ENCODE measurements at regions not wholly inside any gene's neighbourhood (a gene's known extent, or its start where the extent isn't known, plus 50 kb on each side); places are given as distances from the start of the nearest gene placed in this dataset.
"Not testable (repeated sequence)": the region's sequence is repeated elsewhere in the genome, so short reads cannot be mapped to it uniquely, and the experiment has no call there.

- Mint-ChIP-seq H3K4me3 (no peak overlapping the region), H3K27ac (no peak overlapping the region), H3K36me3 (no peaks in the 10 kb centered on the region), H3K27me3 (peaks cover 0 to 19% (median 0%) of the 10 kb centered on the region in 5 donors), H3K4me1 (peaks cover 0 to under 1% (median 0%) of the 10 kb centered on the region in 7 donors), H3K9me3 (peaks cover 0 to 2% (median 0%) of the 10 kb centered on the region in 11 donors)
- DNase-seq: no peak
- ChIA-PET CTCF (no interaction called here), POLR2A (no interaction called here)
- no peak for ATAC-seq
- Histone ChIP-seq H3K9me3 (ENCODE audit: control insufficient read depth in 2 of 3, low read length in 3 of 3) (no peaks in the 10 kb centered on the region), H3K36me3 (ENCODE audit: control insufficient read depth in 2 of 3, insufficient read depth in 3 of 3, low read length in 3 of 3) (no peaks in the 10 kb centered on the region), H3K4me3 (ENCODE audit: low read length) (no peak overlapping the region), H3K27me3 (ENCODE audit: control insufficient read depth in 2 of 2, insufficient read depth in 2 of 2, low read length in 2 of 2) (no peaks in the 10 kb centered on the region), H3K27ac (ENCODE audit: low read depth, low read length) (no peak overlapping the region), H3K4me1 (ENCODE audit: control insufficient read depth in 2 of 2, insufficient read depth in 2 of 2, low read length in 2 of 2) (no peaks in the 10 kb centered on the region)
- intact Hi-C loops (cut with micrococcal nuclease): loop anchor here in 1 of 2 donors (10.0 kb wide), 1 partner anchor 181 kb away; no protein-coding TSS in a partner anchor
These were observed 274.4 kb downstream of the KIF20B start for GRCh38 chr10:89975771-89976170.

GRCh38 chr10:89978081-89978480 lies 276.7 kb downstream of the KIF20B start:
- CTCF ChIA-PET: no interaction called here
- Mint-ChIP-seq H3K36me3 (no peaks in the 10 kb centered on the region), H3K9me3 (peaks cover 0 to 3% (median 0%) of the 10 kb centered on the region in 11 donors), H3K27me3 (peaks cover 0 to 23% (median 0%) of the 10 kb centered on the region in 5 donors), H3K27ac (no peak overlapping the region), H3K4me3 (no peak overlapping the region), H3K4me1 (no peaks in the 10 kb centered on the region)
- no peak for DNase-seq
- H3K27ac ChIP-seq (ENCODE audit: low read depth, low read length): no peak overlapping the region
- no peak overlapping the region for H3K4me3 ChIP-seq (ENCODE audit: low read length)
- H3K9me3 ChIP-seq (ENCODE audit: control insufficient read depth in 2 of 3, low read length in 3 of 3): no peaks in the 10 kb centered on the region
- H3K4me1 ChIP-seq (ENCODE audit: control insufficient read depth in 2 of 2, insufficient read depth in 2 of 2, low read length in 2 of 2): no peaks in the 10 kb centered on the region
- POLR2A ChIA-PET: no interaction called here
- no peaks in the 10 kb centered on the region for H3K36me3 ChIP-seq (ENCODE audit: control insufficient read depth in 2 of 3, insufficient read depth in 3 of 3, low read length in 3 of 3)
- intact Hi-C loops (cut with micrococcal nuclease): loop anchor here in 1 of 2 donors (10.0 kb wide), 1 partner anchor 183 kb away; no protein-coding TSS in a partner anchor
- no peak for ATAC-seq
- no peaks in the 10 kb centered on the region for H3K27me3 ChIP-seq (ENCODE audit: control insufficient read depth in 2 of 2, insufficient read depth in 2 of 2, low read length in 2 of 2)

- ATAC-seq: no peak
- Mint-ChIP-seq H3K27me3 (peaks cover 0 to 18% (median 0%) of the 10 kb centered on the region in 5 donors), H3K9me3 (peaks cover 0 to 3% (median 0%) of the 10 kb centered on the region in 11 donors), H3K36me3 (no peaks in the 10 kb centered on the region), H3K27ac (no peak overlapping the region), H3K4me3 (no peak overlapping the region), H3K4me1 (no peaks in the 10 kb centered on the region)
- ChIA-PET POLR2A (no interaction called here), CTCF (no interaction called here)
- intact Hi-C loops (cut with micrococcal nuclease): loop anchor here in 1 of 2 donors (10.0 kb wide), 1 partner anchor 185 kb away; no protein-coding TSS in a partner anchor
- Histone ChIP-seq H3K9me3 (ENCODE audit: control insufficient read depth in 2 of 3, low read length in 3 of 3) (no peaks in the 10 kb centered on the region), H3K36me3 (ENCODE audit: control insufficient read depth in 2 of 3, insufficient read depth in 3 of 3, low read length in 3 of 3) (no peaks in the 10 kb centered on the region), H3K27me3 (ENCODE audit: control insufficient read depth in 2 of 2, insufficient read depth in 2 of 2, low read length in 2 of 2) (no peaks in the 10 kb centered on the region), H3K27ac (ENCODE audit: low read depth, low read length) (no peak overlapping the region), H3K4me1 (ENCODE audit: control insufficient read depth in 2 of 2, insufficient read depth in 2 of 2, low read length in 2 of 2) (no peaks in the 10 kb centered on the region), H3K4me3 (ENCODE audit: low read length) (no peak overlapping the region)
- DNase-seq: no peak
These were observed 278.3 kb downstream of the KIF20B start for GRCh38 chr10:89979726-89980125.

DNA sequence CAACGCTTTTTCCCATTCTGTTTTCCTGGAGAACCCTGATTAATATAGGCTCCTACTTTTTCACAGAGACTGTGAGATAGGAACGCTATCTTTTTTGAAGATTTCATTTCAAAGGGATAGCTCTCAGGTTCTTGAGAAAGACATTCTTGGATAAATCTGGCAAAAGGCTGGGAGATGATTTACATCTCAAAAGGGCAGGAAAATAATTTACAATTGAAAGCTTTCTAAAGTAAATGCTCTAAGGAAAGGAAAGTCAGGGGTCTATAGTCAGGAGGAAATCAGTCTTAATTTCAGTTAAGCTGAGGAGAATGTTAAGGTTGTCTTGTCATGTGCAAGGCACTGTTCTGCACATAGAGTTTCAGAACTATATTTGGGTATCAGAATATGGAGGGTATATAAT lies 278.8 kb downstream of the KIF20B start:
- Mint-ChIP-seq H3K27ac (no peak overlapping the region), H3K4me3 (no peak overlapping the region), H3K9me3 (peaks cover 0 to 3% (median 0%) of the 10 kb centered on the region in 11 donors), H3K4me1 (no peaks in the 10 kb centered on the region), H3K36me3 (no peaks in the 10 kb centered on the region), H3K27me3 (peaks cover 0 to 16% (median 0%) of the 10 kb centered on the region in 5 donors)
- DNase-seq: no peak
- ChIA-PET POLR2A (no interaction called here), CTCF (no interaction called here)
- no peak for ATAC-seq
- no peaks in the 10 kb centered on the region for H3K27me3 ChIP-seq (ENCODE audit: control insufficient read depth in 2 of 2, insufficient read depth in 2 of 2, low read length in 2 of 2)
- no peak overlapping the region for H3K4me3 ChIP-seq (ENCODE audit: low read length)
- no peaks in the 10 kb centered on the region for H3K9me3 ChIP-seq (ENCODE audit: control insufficient read depth in 2 of 3, low read length in 3 of 3)
- H3K36me3 ChIP-seq (ENCODE audit: control insufficient read depth in 2 of 3, insufficient read depth in 3 of 3, low read length in 3 of 3): no peaks in the 10 kb centered on the region
- H3K4me1 ChIP-seq (ENCODE audit: control insufficient read depth in 2 of 2, insufficient read depth in 2 of 2, low read length in 2 of 2): no peaks in the 10 kb centered on the region
- no peak overlapping the region for H3K27ac ChIP-seq (ENCODE audit: low read depth, low read length)
- intact Hi-C loops (cut with micrococcal nuclease): no loop called here

DNA sequence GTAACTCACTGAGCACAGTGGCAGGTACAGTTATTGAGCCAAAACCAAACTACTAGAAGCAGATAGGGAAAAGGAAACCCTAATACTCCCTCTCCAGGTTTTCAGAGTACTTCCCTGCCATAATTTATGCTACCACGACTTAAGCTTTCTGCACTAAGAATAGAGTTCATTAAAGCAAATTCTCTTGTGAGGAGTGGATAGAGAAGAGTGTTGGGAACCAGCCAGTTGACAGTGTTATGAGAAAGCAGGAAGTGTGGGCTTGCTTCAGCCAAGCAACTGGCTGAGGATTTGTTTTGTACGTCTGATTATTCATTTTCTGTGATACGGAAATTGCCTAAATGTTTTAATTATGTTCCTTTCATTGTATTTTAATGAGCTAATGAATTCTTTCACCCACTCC lies 280.5 kb downstream of the KIF20B start:
- ATAC-seq: no peak
- H3K4me1 Mint-ChIP-seq: no peaks in the 10 kb centered on the region
- H3K4me1 ChIP-seq (ENCODE audit: control insufficient read depth in 2 of 2, insufficient read depth in 2 of 2, low read length in 2 of 2): no peaks in the 10 kb centered on the region
- CTCF ChIA-PET: interaction anchor here (0.7 kb wide), 1 partner anchor 143 kb away, joined by 5 read pairs; no protein-coding TSS in a partner anchor
- H3K9me3 Mint-ChIP-seq: peaks cover 0 to 3% (median 0%) of the 10 kb centered on the region in 11 donors
- no peak overlapping the region for H3K4me3 ChIP-seq (ENCODE audit: low read length)
- no peak for DNase-seq
- no peaks in the 10 kb centered on the region for H3K9me3 ChIP-seq (ENCODE audit: control insufficient read depth in 2 of 3, low read length in 3 of 3)
- no peak overlapping the region for H3K4me3 Mint-ChIP-seq
- H3K27me3 ChIP-seq (ENCODE audit: control insufficient read depth in 2 of 2, insufficient read depth in 2 of 2, low read length in 2 of 2): no peaks in the 10 kb centered on the region
- POLR2A ChIA-PET: no interaction called here
- H3K27ac Mint-ChIP-seq: no peak overlapping the region
- no peaks in the 10 kb centered on the region for H3K36me3 ChIP-seq (ENCODE audit: control insufficient read depth in 2 of 3, insufficient read depth in 3 of 3, low read length in 3 of 3)
- peaks cover 0 to 16% (median 0%) of the 10 kb centered on the region in 5 donors for H3K27me3 Mint-ChIP-seq
- intact Hi-C loops (cut with micrococcal nuclease): no loop called here
- no peaks in the 10 kb centered on the region for H3K36me3 Mint-ChIP-seq
- H3K27ac ChIP-seq (ENCODE audit: low read depth, low read length): no peak overlapping the region

GRCh38 chr10:89985446-89985845 lies 284.1 kb downstream of the KIF20B start:
- Mint-ChIP-seq H3K27me3 (peaks cover 0 to 11% (median 4%) of the 10 kb centered on the region in 5 donors), H3K4me3 (no peak overlapping the region), H3K27ac (no peak overlapping the region), H3K9me3 (peaks cover 0 to 8% (median 0%) of the 10 kb centered on the region in 11 donors), H3K36me3 (no peaks in the 10 kb centered on the region), H3K4me1 (no peaks in the 10 kb centered on the region)
- CTCF ChIA-PET: no interaction called here
- Histone ChIP-seq H3K36me3 (ENCODE audit: control insufficient read depth in 2 of 3, insufficient read depth in 3 of 3, low read length in 3 of 3) (no peaks in the 10 kb centered on the region), H3K4me3 (ENCODE audit: low read length) (no peak overlapping the region), H3K4me1 (ENCODE audit: control insufficient read depth in 2 of 2, insufficient read depth in 2 of 2, low read length in 2 of 2) (no peaks in the 10 kb centered on the region), H3K27ac (ENCODE audit: low read depth, low read length) (no peak overlapping the region), H3K27me3 (ENCODE audit: control insufficient read depth in 2 of 2, insufficient read depth in 2 of 2, low read length in 2 of 2) (no peaks in the 10 kb centered on the region), H3K9me3 (ENCODE audit: control insufficient read depth in 2 of 3, low read length in 3 of 3) (no peaks in the 10 kb centered on the region)
- POLR2A ChIA-PET: interaction anchor here (0.6 kb wide), 1 partner anchor 506 kb away, joined by 3 read pairs; no protein-coding TSS in a partner anchor
- ATAC-seq: no peak
- intact Hi-C loops (cut with micrococcal nuclease): no loop called here
- DNase-seq: no peak

- H3K4me1 ChIP-seq (ENCODE audit: control insufficient read depth in 2 of 2, insufficient read depth in 2 of 2, low read length in 2 of 2); H3K27ac Mint-ChIP-seq; intact Hi-C loops (cut with micrococcal nuclease); ATAC-seq; H3K4me3 Mint-ChIP-seq; H3K27me3 ChIP-seq (ENCODE audit: control insufficient read depth in 2 of 2, insufficient read depth in 2 of 2, low read length in 2 of 2); H3K4me1 Mint-ChIP-seq; CTCF ChIA-PET; POLR2A ChIA-PET; H3K4me3 ChIP-seq (ENCODE audit: low read length); H3K9me3 Mint-ChIP-seq; H3K36me3 ChIP-seq (ENCODE audit: control insufficient read depth in 2 of 3, insufficient read depth in 3 of 3, low read length in 3 of 3); H3K36me3 Mint-ChIP-seq; H3K27ac ChIP-seq (ENCODE audit: low read depth, low read length); DNase-seq; H3K9me3 ChIP-seq (ENCODE audit: control insufficient read depth in 2 of 3, low read length in 3 of 3); H3K27me3 Mint-ChIP-seq: not testable (repeated sequence)
These were observed 287.0 kb downstream of the KIF20B start for GRCh38 chr10:89988361-89988760.
